Stimulated activated CD4-positive, alpha-beta T cell treated with anti-CD3 and anti-CD28 coated beads, Interleukin-4, amount 100 ng/mL, for 48 hours (primary cell): ENCODE measurements at regions not wholly inside any gene's neighbourhood (a gene's known extent, or its start where the extent isn't known, plus 50 kb on each side); places are given as distances from the start of the nearest gene placed in this dataset.

Source experiments
- DNase-seq, 2 donors: peaks; one replicate each; pipeline ENCODE4 v3.0.0-alpha.2; 2020; ENCODE audit warnings: low read depth in 2 of 2

DNA sequence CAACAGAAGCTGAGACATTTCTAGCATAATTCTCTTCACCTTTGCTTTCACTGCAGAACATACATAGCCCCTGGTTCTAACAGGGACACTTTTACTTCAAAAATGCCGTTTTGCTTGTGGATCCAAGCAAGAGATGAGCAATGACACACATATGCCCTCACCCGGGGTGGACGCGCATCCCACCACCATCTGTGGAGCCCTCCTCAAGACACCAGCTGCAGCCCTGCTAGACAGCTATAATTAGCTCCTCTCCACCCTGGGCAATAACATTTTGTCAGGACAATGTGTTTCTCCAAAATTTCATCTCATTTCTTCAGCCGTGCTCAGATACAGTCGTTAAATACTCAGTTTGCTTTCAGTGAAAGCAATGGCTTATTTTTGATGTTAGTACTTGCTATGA is 368.7 kb upstream of the RAB6C start:
- no peak for DNase-seq

GRCh38 chr2:129611471-129611870 is 368.0 kb upstream of the RAB6C start:
- no peak for DNase-seq

DNA sequence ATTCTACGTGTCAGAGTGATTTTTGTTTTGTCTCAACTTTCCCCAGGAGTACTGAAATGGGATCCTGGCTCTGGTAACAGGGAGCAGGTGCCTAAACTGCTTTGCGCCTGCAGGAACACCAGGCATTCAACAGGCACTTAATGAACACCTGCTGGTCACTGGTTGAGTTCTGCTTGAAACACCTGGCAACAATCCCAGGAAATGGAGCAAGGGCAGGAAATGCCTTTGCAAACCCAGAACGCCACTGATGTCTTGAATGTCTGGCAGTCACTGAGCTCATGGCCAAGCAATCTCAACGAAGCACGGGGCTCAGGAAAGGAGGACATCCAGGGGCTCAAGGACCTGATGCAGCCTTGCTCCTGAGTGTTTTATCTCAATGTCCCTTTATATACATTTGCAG is 360.0 kb upstream of the RAB6C start:
- no peak for DNase-seq

DNA sequence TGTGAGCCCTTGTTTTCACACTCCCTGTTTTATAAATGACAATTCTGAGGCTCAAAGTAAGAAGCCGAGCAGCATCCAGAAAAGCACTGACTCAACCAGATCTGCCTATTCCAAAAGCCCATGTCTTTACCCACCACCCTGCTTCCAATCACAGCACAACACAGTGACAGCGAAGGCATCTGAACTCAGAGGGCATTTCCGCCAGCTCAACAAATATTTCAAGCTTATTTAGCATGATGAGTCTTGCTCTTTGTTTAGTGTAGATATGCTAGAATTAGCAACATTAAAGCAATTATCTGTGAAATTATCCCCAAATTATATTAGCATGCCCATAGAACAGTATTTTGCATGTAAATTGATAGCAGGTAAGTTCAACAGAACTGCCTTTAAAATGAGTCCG is 359.1 kb upstream of the RAB6C start:
- DNase-seq, result no peak

DNA sequence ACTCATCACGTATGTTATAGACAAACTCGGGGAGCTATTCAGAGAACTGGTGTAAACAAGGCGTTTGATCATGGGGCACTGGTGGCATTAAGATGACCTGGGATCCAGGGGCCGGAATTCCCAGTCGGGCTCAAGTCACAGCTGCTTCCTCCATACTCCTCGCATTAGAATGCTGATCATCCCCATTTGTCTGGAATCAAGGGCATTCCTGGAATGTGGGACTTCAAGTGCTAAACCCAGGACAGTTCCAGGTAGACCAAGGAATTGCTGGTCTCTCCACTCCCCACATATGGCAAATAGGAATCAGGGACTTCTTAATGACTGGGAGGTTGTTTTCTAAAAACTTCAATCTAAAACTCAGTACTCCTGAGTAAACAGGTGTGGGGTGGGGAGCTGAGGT is 355.7 kb upstream of the RAB6C start:
- no peak for DNase-seq

DNA sequence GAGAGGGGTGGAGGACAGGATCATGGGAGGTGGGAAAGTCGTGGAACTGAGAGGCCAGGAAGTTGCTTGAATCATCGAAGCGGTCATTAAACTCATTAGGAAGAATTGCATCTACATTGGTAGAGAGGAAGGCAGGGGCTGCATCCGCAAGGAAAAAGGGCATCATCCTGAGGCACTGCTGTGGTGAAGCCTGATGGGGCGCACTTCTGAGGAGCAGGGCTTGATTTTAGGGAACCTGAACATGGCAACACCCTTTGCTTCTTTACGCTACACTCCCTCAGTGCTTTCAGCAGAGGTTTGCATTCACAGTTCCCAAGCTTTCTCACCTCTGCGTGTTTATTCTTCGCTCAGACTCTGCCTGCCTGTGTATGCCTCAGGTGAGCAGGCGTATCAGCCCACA is 352.0 kb upstream of the RAB6C start:
- DNase-seq, result no peak

- no peak for DNase-seq
These were observed 342.8 kb upstream of the RAB6C start for GRCh38 chr2:129636692-129637091.

DNA sequence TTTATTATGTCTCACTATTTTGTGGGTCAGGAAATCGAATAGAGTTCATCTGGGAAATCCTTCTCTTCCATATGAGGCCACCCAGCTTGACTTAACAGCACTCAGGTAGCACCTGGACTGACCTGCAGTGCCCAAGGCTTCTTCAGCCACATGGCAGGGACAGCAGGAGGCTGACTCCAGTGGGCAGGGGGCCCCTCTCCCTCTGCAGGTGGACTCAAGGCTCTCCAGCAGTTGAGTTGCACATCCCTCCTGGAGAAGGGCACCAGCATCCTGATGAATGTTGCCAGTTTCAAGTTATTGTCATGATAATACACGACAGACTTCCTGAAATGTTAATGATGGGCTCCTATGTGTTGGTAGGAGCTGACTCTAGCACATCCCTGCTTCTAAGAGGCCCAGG is 338.1 kb upstream of the RAB6C start:
- no peak for DNase-seq

DNA sequence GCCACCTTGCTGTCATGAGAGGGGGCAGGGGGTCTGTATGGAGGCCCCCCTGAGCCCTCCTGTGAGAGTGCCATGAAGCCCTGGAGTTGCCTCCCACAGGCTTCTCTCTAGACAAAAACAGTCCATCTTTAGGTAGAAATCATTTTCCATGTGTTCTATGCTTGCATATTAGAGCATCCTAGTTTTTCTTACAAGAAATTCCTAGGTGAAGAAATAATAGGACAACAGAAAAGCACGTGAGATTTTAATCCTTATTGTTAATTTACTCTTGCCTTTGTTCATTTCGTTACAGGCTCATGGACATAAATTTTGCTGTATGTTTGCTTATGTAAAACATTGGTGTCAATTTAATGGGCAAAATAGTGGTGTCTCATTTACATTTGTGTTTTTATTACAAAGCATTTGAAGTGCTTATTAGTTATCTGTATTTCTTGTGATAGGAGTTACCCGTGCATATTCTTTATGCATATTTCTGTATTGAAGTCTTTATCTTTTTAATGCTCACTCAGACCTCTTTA is 336.9 kb upstream of the RAB6C start:
- DNase-seq, result no peak

GRCh38 chr2:129645335-129645734 is 334.1 kb upstream of the RAB6C start:
- no peak for DNase-seq

DNA sequence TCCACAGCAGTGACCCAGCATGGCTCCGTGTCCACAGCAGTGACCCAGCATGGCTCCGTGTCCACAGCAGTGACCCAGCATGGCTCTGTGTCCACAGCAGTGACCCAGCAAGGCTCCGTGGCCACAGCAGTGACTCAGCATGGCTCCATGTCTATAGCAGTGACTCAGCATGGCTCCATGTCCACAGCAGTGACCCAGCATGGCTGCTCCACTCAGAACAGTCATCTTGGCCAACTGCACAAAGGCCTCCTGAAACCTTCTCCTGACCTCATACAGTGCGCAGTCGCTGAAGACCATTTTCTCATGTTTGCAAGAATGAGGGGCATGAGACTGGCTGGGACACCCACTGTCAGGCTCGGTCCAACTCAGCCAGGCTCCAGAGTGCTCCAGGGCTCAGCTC is 333.4 kb upstream of the RAB6C start:
- DNase-seq, result no peak

GRCh38 chr2:129653246-129653645 is 326.2 kb upstream of the RAB6C start:
- no peak for DNase-seq

GRCh38 chr2:129654331-129654730 is 325.1 kb upstream of the RAB6C start:
- no peak for DNase-seq

DNA sequence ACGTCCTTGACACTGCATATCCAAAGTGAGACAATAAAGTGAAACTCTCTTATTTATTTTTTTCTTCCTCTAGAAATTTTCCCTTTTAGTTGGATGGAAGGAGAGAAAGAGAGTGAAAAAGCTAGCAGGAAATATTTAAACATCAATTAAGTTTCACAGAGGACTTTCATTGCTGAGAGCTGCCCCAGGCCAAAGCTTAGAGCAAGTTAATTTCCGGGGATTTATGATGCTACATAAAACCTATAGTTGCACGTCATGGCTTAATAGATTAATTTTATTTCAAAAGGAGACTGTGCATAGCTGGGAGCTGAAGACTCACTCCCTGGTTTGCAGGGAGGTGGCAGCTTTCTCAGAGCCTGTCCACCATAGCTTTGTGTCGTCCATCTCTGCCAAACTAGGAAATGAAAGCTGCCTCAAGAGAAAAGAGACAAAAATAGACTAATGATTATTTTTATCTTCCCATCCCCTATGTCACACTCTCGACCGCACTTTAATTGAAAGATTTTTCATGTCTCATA is 323.3 kb upstream of the RAB6C start:
- no peak for DNase-seq

DNA sequence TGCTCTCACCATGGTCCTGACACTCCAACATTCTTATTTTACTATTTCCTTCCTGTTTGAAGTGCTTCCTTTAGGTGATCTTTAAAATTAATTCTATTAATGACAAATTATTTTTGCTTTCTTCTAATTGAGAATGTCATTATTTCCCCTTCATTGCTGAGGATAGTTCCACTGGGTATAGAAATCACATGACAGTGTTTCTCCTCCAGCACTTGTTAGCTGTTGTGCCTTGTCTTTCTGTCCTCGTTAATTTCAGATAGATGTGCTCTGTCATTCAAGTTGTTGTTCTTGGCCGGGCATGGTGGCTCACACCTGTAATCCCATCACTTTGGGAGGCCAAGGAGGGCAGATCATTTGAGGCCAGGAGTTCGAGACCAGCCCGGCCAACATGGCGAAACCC is 321.0 kb upstream of the RAB6C start:
- DNase-seq, result no peak

- no peak for DNase-seq
These were observed 317.5 kb upstream of the RAB6C start for GRCh38 chr2:129661935-129662334.

DNA sequence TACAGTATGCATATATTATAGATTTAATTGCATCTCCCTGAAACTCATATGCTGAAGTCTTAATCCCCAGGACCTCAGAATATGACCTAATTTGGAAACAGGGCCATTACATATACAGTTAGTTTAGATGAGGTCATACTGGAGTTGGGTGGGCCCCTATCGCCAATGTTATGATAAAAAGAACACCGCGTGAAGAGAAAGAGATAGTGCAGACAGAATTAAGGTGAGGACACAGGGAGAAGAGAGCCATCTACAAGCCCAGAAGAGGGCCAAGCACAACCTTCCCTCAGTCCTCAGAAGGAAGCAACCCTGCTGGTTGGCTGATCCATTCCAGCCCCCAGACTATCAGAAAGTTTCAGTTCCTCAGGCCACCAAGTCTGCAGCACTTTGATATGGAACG is 311.9 kb upstream of the RAB6C start:
- no peak for DNase-seq

DNA sequence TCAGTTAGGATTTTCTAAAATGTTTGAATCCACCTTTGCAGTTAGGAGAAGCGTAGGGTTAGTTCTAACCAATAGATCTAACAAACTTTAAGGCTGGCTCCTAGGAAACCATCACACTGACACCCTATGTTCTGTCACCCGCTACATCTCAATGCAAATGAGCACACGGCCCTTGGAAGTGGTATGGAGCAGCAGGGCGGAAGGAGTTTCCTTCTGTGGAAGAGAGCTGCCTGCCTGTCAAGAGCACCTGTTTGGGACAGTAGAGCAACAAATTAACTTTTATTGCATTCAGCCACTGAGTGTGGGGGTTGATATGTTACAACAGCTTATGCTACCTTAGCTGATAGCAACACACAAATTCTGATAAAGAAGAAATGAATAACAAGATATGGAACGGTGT is 306.9 kb upstream of the RAB6C start:
- no peak for DNase-seq

- DNase-seq, result no peak
These were observed 306.2 kb upstream of the RAB6C start for GRCh38 chr2:129673234-129673633.

- no peak for DNase-seq
These were observed 305.4 kb upstream of the RAB6C start for GRCh38 chr2:129673847-129674711.

- no peak for DNase-seq
These were observed 300.7 kb upstream of the RAB6C start for GRCh38 chr2:129678751-129679150.

DNA sequence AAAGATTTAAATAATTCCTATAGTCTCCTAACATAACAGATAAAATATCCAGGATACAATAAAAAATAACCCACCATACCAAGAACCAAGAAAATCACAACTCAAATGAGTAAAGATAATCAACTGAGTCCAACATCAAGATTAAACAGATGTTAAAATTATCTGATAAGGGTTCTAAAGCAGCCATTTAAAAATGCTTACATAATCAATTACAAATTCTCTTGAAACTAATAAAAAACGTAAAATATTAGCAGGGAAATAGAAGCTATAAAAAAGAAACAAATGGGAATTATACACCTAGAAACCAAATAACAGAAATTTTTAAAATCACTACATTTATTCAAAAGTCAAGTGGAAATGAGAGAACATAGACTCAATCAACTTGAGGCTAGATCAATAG is 297.7 kb upstream of the RAB6C start:
- DNase-seq, result no peak

DNA sequence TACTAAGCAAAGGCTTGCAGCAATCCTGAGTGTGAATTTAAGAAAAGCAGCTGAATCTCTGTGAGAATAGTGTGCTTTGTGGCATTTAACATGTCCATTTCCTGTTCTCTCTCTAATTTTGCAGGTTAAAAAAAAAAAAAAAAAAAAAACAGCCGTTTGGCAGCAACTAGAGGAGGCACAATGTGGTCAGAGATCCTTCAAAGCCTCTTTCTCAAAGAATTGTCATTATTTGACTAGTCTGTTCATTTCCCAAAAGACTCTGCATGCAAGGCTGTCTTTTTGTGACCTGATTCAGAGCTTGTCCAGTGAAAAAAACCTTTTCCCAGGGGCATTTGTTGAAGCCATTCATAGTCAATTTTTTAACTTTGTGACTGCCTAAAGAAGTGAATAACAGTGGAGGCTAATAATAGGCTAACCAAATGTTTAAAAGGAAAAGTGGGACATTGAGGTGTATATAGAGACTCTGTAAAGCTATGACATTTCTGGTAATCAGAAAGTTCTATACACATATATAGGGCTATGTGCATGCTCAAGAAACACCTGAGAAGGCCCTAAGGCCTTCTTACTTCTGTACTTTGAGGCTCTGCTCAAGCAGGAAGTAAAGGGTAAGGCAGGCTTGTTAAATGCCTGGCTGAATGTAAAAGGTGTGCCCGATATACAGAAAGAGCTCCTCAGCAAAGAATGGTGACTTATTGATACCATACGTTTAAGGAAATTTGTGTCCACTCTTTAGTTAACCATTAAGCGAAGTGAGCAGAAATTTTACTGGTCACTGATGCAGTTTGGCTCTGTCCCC is 289.6 kb upstream of the RAB6C start:
- DNase-seq, result no peak
